NCI-H187 (cell line): ENCODE measurements at regions not wholly inside any gene's neighbourhood (a gene's known extent, or its start where the extent isn't known, plus 50 kb on each side); places are given as distances from the start of the nearest gene placed in this dataset.

ENCODE experiments used
- DNase-seq, 2 experiments: peaks; one replicate each; lab custom pipeline; 2025; lab: John Stamatoyannopoulos, UW

DNA sequence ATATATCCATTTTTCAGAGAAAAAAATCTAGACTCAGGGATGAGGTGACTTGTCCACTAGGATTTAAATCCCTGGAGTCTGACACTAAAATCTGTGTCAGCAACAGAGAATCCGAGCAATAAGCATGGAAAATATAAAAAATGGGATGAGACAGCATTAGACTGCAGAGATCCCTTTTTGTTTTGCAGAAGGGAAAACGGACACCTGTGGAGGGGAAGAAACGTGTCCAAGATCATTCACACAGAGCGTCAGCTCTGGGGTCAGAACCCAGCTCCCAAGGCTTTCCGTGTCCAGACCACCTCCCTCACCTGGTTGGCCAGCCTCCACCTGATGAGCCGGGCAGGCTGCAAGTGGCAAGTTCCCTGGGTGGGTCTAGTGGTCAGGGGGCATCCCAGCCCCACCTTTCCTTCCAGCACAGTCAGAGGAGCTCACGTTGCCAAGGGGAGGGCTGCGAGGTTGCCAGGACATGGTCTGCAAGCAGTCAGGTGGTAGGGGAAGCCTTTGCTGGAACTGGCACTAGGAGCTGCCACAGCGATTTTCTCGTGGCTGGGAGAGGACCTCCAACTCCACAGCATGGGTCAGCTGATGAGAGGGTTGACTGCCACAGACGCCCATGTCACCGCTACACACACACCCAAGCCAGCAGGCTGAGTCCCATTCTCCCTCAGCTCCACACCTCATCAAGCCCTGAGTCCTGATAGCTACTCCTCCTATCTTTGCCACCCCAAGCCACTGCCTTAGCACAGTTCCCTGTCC is 65.9 kb upstream of the CPLX2 start:
- no peak for DNase-seq

DNA sequence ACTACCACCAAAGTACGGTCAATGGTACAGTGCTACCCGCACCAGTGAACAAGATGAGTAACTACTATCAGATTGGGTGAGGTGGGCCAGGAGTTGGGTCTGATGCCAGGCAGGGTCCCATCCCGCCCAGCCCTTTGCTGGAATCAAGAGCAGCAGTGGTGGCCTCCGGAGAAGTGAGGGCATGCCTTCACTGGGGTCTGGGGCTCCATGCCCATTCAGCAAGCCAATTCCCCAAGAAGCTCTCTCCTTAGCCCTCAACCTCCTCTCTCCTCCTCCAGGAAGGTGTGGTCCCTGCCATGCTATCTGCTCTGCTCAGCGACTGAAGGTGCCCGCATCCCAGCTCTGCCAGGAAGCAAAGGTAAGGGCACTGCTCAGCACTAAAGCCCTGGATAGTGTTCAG is 62.7 kb upstream of the CPLX2 start:
- DNase-seq, result no peak

DNA sequence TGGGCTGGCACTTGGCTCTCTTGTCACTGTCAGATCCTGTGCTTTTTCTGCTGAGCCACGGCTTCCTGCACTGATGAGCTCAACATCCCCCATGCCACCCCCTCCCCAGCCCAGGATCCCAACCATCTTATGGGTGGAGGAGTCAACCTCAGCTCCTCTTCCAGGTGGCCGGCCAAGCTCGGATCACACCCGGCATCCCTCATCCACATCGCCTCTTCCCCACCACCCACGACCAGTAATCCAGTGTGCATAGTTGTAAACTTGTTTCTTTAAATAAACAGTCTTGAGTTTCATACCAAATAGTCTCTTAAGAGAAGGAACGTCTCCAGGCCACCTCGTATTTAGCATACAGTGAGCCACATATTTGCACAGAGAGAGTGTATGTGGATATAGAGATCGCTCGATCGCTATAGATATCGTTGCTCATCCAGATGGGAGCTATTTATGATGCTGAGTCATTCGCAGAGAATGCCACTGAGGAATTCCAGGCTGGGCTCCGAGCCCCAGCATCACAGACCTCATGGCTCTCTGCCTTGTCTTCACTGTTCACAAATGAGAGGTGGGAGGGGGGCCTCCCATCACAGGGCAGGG is 61.8 kb upstream of the CPLX2 start:
- DNase-seq, result no peak

DNA sequence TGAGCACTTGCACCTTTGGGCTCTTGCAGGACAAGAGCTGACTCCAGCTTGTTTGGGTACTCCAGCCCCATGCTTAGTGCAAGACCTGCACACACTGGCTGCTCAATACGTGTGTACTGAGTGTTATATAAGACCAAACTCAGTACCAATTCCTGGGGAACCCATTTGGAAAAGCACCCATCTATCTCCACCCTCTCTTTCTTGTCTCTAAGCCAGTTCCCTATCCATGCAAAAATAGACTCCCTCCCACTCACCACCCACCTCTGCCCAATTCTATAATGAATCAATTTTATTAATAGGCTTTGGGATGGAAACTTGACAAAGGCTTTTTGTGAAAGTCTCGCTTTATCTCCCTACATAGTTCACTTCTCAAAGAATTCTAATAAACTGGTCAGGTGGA is 60.9 kb upstream of the CPLX2 start:
- no peak for DNase-seq

DNA sequence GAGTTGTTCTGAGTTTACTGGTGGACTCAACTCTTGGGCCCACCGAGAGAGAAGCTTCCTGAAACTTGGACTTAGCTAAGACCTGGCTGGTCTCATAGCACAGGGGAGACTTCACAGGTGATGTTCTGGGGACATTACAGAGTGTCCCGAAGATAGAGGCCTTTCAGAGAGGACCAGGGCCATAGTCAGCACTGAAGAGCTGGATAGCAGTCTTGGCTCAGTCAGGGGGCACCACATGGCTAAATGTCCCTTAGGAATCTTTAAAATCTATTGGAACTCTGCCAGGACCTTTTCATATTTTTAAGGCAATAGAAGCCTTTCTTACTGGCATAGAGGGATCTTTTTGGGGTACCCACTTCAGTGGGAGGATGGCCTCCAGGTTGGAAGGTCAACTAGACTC is 59.8 kb upstream of the CPLX2 start:
- DNase-seq, result no peak

DNA sequence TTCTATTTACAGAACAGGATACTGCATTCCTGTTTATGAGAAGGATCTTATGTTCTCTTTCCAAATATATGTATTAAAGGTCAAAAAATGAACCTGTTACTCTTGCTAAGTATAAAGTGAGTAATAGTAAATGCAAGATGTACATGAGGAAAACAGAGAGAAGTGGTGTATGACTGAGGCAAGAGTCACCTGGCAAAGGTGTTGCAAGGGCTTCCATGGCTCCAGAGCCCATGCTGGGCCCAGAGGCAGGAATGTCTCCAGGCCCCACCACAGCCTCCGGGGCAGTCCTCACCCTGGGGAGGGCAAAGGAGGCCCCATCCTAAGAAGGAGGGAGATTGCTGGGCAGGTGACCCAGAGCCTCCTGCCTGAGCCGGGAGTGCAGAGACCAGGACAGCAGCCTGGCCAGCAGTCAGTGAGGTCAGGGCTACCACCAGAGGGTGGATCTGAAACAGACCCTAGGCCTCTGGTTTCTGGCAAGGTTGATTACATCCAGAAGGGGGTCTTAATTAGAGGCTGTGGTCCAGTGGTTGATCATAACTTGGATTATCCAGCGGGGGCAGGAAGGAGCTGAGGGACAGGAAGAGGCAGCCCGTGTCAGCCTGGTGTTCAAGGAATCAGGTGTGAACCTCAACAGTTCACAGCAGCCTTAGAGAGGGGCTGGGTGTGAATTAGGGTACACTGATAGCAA is 57.3 kb upstream of the CPLX2 start:
- DNase-seq, result no peak

DNA sequence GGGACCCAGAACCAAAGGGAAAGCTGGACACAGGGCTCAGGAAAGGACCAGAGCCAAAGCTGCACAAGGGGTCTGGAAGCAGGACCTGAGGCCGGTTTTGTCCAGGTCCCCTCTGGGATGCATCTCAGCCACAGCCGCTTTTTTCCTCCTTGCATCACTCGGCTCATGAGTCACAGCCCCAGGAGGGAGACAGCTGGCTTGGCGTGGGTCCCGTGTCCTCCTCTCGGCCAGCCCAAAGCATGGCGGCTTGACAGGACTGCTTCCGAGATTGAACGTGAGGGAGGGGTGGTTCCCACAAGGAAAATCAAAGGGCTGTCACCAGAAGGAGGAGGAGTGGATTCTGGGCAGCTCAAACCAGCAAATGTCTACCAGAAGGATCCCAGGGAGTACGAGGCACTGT is 56.7 kb upstream of the CPLX2 start:
- no peak for DNase-seq

DNA sequence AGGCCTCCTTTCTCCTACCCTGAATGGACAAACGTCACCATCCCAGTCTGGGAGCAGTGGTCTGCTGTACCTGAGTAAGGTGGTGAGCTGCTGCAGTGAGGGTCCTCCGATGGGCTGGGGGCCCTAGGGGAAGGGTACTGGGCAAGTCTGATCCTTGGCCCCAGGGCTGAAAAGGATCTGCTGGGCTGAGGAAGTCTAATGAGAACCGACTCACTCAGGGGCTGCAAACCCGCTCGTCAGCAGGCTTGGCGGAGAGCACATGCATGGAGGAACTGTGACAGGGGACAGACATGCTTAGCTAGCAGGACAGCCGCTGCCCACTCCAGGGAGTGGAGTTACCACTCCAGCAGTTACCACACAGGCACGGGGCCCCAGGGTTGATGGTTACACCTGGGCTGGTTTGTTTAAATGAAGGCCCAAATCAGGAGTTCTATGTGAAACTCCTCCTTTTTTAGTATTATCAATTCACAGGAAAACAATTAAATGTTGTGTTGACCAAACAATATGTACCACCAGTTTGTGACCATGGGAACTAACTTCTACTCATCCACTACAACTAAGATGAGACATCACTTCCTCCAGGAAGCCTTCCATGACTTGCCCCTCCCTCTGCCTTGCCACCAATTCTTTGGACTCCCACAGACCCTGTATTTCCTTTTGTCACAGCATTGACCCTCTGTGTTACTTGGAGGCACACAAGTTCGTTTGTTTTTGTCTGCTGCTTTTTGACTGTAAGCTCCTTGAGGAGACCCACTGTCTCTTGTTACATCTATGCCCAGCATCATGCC is 56.1 kb upstream of the CPLX2 start:
- no peak for DNase-seq

DNA sequence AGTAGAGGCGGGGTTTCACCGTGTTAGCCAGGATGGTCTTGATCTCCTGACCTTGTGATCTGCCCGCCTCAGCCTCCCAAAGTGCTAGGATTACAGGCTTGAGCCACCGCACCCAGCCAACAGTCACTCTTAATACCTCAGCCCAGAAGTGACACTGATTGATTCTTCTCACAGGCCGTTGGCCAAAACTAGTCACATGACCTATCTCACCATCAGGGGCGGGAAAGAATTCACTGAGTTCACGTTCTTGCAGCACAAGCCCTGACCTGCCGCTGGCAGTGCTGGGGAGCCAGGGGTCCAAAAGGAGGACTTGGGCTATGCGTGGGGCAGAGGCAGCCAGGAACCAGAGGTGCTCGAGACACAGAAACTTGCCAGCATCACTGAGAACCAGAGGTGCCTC is 55.0 kb upstream of the CPLX2 start:
- no peak for DNase-seq

DNA sequence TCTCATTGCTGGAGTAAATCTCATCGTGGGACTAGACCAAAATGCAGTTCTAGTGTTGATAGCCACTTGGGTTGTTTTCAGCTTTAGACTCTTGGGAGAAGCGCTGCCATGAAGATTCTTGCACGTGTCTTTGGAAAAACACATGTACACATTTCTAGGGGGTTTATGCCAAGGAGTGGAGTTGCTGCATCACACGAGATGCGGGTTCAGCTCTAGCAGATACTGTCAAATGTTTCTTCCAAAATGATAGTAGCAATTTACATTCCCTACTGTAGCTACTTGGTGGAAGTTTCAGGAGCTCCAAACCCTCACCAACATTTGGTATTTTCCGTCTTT is 52.3 kb upstream of the CPLX2 start:
- DNase-seq, result no peak

DNA sequence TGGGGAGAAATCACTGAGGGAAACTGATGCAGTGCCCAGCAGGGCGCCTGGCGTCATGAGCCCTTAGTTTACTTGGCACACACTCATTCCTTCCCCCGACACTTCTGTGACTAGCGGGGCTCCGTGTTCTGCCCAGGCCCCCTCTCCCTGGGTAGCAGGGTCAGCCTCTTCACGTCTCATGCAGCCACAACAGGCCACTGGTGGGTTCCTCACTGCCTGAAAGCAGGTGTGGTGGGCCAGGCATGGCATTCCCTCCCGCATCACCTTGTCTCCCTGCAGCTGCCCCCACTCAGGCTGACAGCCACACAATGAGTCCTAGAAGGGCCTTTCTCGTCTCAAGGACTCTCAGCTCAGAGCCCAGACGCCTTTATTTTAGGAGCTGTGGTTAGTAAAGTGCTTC is 51.1 kb upstream of the CPLX2 start:
- peak; percentile 81 to 86 for DNase-seq
